SH-SY5Y (cell line): ENCODE measurements at regions not wholly inside any gene's neighbourhood (a gene's known extent, or its start where the extent isn't known, plus 50 kb on each side); places are given as distances from the start of the nearest gene placed in this dataset.

Experiments
- GATA2 ChIP-seq: IDR thresholded peaks from 2 replicates; pipeline ENCODE4 v1.6.1; 2011; ENCODE audit warnings: mild to moderate bottlenecking, low read depth, low read length
- GATA3 ChIP-seq: IDR thresholded peaks from 2 replicates; pipeline ENCODE4 v1.6.1; 2011; ENCODE audit warnings: low read depth, mild to moderate bottlenecking, low read length, moderate library complexity

GRCh38 chr20:51221791-51222408, 199.0 kb upstream of the KCNG1 start:
- TF ChIP-seq GATA3: no peak
- TF ChIP-seq GATA2: no peak

GRCh38 chr20:51221103-51221502, 198.2 kb upstream of the KCNG1 start:
- no peak for TF ChIP-seq GATA3
- TF ChIP-seq GATA2: no peak

- no peak for TF ChIP-seq GATA2
- no peak for TF ChIP-seq GATA3
Observed at GRCh38 chr20:51220293-51220706, 197.4 kb upstream of the KCNG1 start.

GRCh38 chr20:51219544-51219943, 196.6 kb upstream of the KCNG1 start:
- TF ChIP-seq GATA2 (no peak), GATA3 (no peak)

- TF ChIP-seq GATA3: no peak
- no peak for TF ChIP-seq GATA2
Observed at GRCh38 chr20:51218603-51219002, 195.7 kb upstream of the KCNG1 start.

- no peak for TF ChIP-seq GATA2
- TF ChIP-seq GATA3: no peak
Observed at GRCh38 chr20:51217347-51218045, 194.6 kb upstream of the KCNG1 start.

GRCh38 chr20:51216850-51217249, 193.9 kb upstream of the KCNG1 start:
- TF ChIP-seq GATA3: no peak
- no peak for TF ChIP-seq GATA2

- no peak for TF ChIP-seq GATA2
- TF ChIP-seq GATA3: no peak
Observed at GRCh38 chr20:51212816-51213215, 189.9 kb upstream of the KCNG1 start.

- TF ChIP-seq GATA3: no peak
- no peak for TF ChIP-seq GATA2
Observed at GRCh38 chr20:51211191-51211590, 188.3 kb upstream of the KCNG1 start.

GRCh38 chr20:51210084-51210483, 187.2 kb upstream of the KCNG1 start:
- TF ChIP-seq GATA2 (no peak), GATA3 (no peak)

GRCh38 chr20:51208162-51208561, 185.3 kb upstream of the KCNG1 start:
- no peak for TF ChIP-seq GATA2
- no peak for TF ChIP-seq GATA3

GRCh38 chr20:51206032-51206662, 183.2 kb upstream of the KCNG1 start:
- no peak for TF ChIP-seq GATA3
- no peak for TF ChIP-seq GATA2

GRCh38 chr20:51204794-51205193, 181.9 kb upstream of the KCNG1 start:
- peak; percentile 74 for TF ChIP-seq GATA2
- TF ChIP-seq GATA3: peak; percentile 75

- TF ChIP-seq GATA3: no peak
- no peak for TF ChIP-seq GATA2
Observed at GRCh38 chr20:51204051-51204715, 181.3 kb upstream of the KCNG1 start.

- TF ChIP-seq GATA2 (no peak), GATA3 (no peak)
Observed at GRCh38 chr20:51202304-51202703, 179.4 kb upstream of the KCNG1 start.
